ENCODE measurements at regions not wholly inside any gene's neighbourhood (a gene's known extent, or its start where the extent isn't known, plus 50 kb on each side); places are given as distances from the start of the nearest gene placed in this dataset.

DNA sequence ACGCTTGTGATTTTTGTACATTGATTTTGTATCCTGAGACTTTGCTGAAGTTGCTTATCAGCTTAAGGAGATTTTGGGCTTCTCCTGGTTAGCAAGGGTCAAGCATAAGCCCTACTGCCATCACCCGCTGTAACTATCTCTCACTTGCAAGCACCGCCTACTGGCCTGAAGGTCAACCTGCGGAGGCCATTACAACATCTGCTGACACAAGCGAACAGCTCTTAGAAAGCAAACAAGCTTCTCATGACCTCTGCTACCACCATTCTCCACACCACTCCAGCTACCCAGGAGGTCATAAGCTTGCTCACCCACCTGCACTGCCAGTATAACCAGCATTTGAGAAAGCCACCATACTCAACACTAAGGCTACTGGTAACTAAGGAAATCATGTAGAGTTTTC, 288.4 kb upstream of the KIRREL3 start:
- TF ChIP-seq, protein P1, sequence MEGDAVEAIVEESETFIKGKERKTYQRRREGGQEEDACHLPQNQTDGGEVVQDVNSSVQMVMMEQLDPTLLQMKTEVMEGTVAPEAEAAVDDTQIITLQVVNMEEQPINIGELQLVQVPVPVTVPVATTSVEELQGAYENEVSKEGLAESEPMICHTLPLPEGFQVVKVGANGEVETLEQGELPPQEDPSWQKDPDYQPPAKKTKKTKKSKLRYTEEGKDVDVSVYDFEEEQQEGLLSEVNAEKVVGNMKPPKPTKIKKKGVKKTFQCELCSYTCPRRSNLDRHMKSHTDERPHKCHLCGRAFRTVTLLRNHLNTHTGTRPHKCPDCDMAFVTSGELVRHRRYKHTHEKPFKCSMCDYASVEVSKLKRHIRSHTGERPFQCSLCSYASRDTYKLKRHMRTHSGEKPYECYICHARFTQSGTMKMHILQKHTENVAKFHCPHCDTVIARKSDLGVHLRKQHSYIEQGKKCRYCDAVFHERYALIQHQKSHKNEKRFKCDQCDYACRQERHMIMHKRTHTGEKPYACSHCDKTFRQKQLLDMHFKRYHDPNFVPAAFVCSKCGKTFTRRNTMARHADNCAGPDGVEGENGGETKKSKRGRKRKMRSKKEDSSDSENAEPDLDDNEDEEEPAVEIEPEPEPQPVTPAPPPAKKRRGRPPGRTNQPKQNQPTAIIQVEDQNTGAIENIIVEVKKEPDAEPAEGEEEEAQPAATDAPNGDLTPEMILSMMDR (IDR thresholded peaks at IDR 0.05): no peak
- Histone ChIP-seq H3K27me3 (no peaks in the 10 kb centered on the region), H3K36me3 (no peaks in the 10 kb centered on the region), H3K27ac (no peak overlapping the region), H3K9me3 (peaks cover 0 to 12% of the 10 kb centered on the region in 2 donors), H3K4me3 (no peak overlapping the region), H3K4me1 (no peaks in the 10 kb centered on the region)
- no peak for ATAC-seq
- intact Hi-C loops (cut with DNase I): no loop called here
- DNase-seq: no peak

- Histone ChIP-seq H3K4me1 (no peaks in the 10 kb centered on the region), H3K36me3 (no peaks in the 10 kb centered on the region), H3K27me3 (no peaks in the 10 kb centered on the region), H3K9me3 (no peaks in the 10 kb centered on the region), H3K27ac (no peak overlapping the region), H3K4me3 (no peak overlapping the region)
- TF ChIP-seq, protein P1 (IDR thresholded peaks at IDR 0.05): no peak
- DNase-seq (no peak), ATAC-seq (no peak)
- intact Hi-C loops (cut with DNase I): no loop called here
These were observed 281.0 kb upstream of the KIRREL3 start for GRCh38 chr11:127281534-127281933.

DNA sequence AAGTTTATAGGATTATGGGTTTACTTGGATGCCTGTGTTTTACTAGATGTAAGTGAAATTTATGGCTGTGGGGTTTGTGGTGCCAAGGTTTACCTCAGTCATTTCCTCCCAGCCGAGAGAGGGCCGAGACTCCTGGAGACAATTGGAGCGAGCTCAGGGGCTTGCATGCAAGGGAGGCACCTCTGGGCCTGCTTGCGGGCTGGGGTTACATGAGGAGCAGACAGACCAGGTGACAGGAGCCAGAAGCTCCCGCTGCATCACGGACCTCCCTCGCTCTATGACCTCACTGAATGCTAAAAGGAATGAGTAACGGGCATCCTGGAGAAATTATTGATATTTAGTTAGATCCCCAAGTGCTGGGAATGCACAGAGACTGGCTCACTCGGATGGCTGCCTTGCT, 275.2 kb upstream of the KIRREL3 start:
- no peak overlapping the region for H3K4me3 ChIP-seq
- TF ChIP-seq, protein P1 (IDR thresholded peaks at IDR 0.05): no peak
- no peak for ATAC-seq
- no peaks in the 10 kb centered on the region for H3K4me1 ChIP-seq
- intact Hi-C loops (cut with DNase I): no loop called here
- no peak overlapping the region for H3K27ac ChIP-seq
- H3K36me3 ChIP-seq: no peaks in the 10 kb centered on the region
- DNase-seq: no peak
- H3K9me3 ChIP-seq: no peaks in the 10 kb centered on the region
- no peaks in the 10 kb centered on the region for H3K27me3 ChIP-seq

GRCh38 chr11:127274328-127274676, 273.7 kb upstream of the KIRREL3 start:
- Histone ChIP-seq H3K36me3 (no peaks in the 10 kb centered on the region), H3K27ac (no peak overlapping the region), H3K9me3 (no peaks in the 10 kb centered on the region), H3K4me3 (no peak overlapping the region), H3K4me1 (no peaks in the 10 kb centered on the region), H3K27me3 (no peaks in the 10 kb centered on the region)
- DNase-seq (no peak), ATAC-seq (no peak)
- intact Hi-C loops (cut with DNase I): no loop called here
- TF ChIP-seq, protein P1 (IDR thresholded peaks at IDR 0.05): no peak

GRCh38 chr11:127273593-127274327, 273.2 kb upstream of the KIRREL3 start:
- Histone ChIP-seq H3K27me3 (no peaks in the 10 kb centered on the region), H3K4me1 (no peaks in the 10 kb centered on the region), H3K9me3 (no peaks in the 10 kb centered on the region), H3K4me3 (no peak overlapping the region), H3K36me3 (no peaks in the 10 kb centered on the region), H3K27ac (no peak overlapping the region)
- TF ChIP-seq, protein P1 (IDR thresholded peaks at IDR 0.05): no peak
- DNase-seq (no peak), ATAC-seq (no peak)
- intact Hi-C loops (cut with DNase I): no loop called here
